Cardiac muscle cell (in vitro differentiated cells and primary cell): ENCODE measurements at regions not wholly inside any gene's neighbourhood (a gene's known extent, or its start where the extent isn't known, plus 50 kb on each side); places are given as distances from the start of the nearest gene placed in this dataset.

Experiments used
- DNase-seq, 2 donors: peaks; one replicate each; pipeline versions ENCODE4 v3.0.0 to v3.0.0-alpha.2; 2010 to 2017; ENCODE audit warnings: low read depth in 1 of 2, low spot score in 1 of 2
- H3K27ac ChIP-seq: fragments of 200-600 bp; sonication (generic); 2 replicates; pipeline ENCODE4 v1.5.1; 2016
- H3K27me3 ChIP-seq: fragments of 200-600 bp; sonication (generic); 2 replicates; pipeline ENCODE4 v1.6.0; 2016; ENCODE audit warnings: control low read depth
- H3K36me3 ChIP-seq: fragments of 200-600 bp; sonication (generic); 2 replicates; pipeline ENCODE4 v1.5.1; 2016; ENCODE audit warnings: control low read depth
- H3K4me1 ChIP-seq: fragments of 200-600 bp; sonication (generic); 2 replicates; pipeline ENCODE4 v1.8.1; 2017; ENCODE audit warnings: low read depth, mild to moderate bottlenecking, mixed run types
- H3K4me3 ChIP-seq: fragments of 200-600 bp; sonication (generic); 2 replicates; pipeline ENCODE4 v1.5.1; 2016; ENCODE audit warnings: mild to moderate bottlenecking
- H3K9me3 ChIP-seq: fragments of 200-600 bp; sonication (generic); 2 replicates; pipeline ENCODE4 v1.5.1; 2017; ENCODE audit warnings: low read depth, mild to moderate bottlenecking, control low read depth
- TF ChIP-seq, protein P1 (sequence below): IDR thresholded peaks from 2 replicates; pipeline ENCODE4 v1.5.1; 2012; ENCODE audit warnings: low read depth, mild to moderate bottlenecking, low read length

DNA sequence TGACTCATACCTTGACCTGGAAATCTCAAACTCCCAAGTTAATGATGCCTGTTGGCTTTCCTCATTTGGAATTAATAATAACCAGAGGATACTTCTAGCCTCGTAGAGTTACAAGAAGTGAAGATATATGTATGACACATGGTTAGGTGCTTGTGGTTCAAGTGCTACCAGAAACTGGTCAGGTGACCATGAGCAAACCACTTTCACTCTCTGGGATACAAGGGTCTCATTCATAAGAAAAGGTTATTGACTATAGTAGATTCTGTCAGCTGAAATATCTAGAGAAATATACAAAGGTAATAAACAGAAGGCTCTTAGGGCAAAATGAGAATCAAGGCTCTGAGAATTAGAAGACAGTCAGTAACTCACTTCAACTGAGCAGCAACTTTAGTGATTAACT is 233.3 kb downstream of the KCNA4 start:
- Histone ChIP-seq H3K36me3 (no peaks in the 10 kb centered on the region), H3K27me3 (no peaks in the 10 kb centered on the region), H3K4me1 (peaks cover 7% of the 10 kb centered on the region), H3K4me3 (no peak overlapping the region), H3K9me3 (no peaks in the 10 kb centered on the region), H3K27ac (no peak overlapping the region)
- no peak for DNase-seq
- TF ChIP-seq, protein P1, sequence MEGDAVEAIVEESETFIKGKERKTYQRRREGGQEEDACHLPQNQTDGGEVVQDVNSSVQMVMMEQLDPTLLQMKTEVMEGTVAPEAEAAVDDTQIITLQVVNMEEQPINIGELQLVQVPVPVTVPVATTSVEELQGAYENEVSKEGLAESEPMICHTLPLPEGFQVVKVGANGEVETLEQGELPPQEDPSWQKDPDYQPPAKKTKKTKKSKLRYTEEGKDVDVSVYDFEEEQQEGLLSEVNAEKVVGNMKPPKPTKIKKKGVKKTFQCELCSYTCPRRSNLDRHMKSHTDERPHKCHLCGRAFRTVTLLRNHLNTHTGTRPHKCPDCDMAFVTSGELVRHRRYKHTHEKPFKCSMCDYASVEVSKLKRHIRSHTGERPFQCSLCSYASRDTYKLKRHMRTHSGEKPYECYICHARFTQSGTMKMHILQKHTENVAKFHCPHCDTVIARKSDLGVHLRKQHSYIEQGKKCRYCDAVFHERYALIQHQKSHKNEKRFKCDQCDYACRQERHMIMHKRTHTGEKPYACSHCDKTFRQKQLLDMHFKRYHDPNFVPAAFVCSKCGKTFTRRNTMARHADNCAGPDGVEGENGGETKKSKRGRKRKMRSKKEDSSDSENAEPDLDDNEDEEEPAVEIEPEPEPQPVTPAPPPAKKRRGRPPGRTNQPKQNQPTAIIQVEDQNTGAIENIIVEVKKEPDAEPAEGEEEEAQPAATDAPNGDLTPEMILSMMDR = no peak

DNA sequence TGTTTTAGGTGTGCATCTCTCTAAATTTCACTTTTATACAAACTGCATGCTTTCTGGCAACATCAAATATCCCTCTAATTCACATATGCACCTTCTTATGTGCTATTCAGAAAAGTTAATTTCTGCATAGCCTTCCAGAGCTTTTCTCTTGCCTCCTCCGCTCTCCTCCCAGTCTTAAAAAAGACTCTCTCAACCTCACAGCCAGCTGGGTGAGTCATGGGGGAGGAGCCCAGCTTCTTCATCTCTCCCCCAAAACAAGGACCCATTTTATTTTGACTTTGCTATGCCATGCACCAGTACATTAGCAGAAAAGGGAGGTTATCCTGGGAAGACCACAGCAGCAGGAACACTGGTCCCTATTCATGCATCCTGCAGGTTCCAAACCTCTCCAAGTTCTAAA is 234.4 kb downstream of the KCNA4 start:
- no peaks in the 10 kb centered on the region for H3K9me3 ChIP-seq
- no peak for DNase-seq
- TF ChIP-seq, protein P1 = no peak

DNA sequence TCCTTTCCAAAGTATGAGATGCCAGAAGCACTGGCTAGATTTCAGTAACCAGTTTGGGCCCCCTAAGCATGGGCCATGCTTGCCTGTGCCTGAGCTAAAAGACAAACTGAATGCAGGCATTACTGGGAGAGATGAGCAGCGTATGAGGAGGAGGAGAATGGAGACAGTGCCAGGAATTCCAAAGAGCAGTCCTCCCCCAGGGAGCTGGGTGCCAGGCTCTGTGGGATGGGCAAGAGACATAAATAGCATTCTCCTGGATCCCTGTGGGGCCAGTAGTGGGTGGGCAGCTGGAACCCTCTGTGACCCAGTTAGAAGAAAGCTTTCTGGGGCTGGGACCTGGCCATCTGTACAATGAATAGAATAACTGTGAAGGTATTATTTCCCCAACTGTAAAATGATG is 235.6 kb downstream of the KCNA4 start:
- H3K27ac ChIP-seq = no peak overlapping the region
- DNase-seq = peak in 1 of 2 donors; percentile 34
- H3K9me3 ChIP-seq = no peaks in the 10 kb centered on the region

More for the DNA sequence above, 234.4 kb downstream of the KCNA4 start:
- Histone ChIP-seq H3K36me3 (no peaks in the 10 kb centered on the region), H3K27ac (no peak overlapping the region), H3K4me3 (no peak overlapping the region), H3K4me1 (peaks cover 7% of the 10 kb centered on the region), H3K27me3 (no peaks in the 10 kb centered on the region)

DNA sequence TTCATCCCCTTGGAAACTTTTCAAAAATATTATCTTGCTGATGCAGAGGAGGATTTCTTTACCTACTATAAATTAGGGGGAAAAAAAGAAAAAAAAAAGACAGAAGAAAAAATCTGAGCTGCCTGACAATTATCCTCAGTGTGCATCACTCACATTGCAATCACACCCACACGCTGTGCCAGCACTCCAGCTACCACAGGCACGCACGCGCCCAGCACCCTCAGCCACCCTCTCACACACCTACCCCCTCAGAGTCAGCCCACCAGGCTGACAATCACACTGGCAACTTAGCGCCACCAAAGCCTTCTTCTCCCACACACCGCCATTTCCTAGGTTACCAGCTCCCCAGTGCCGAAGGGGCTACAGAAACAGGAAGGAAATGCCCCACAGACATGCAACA is 236.1 kb downstream of the KCNA4 start:
- Histone ChIP-seq H3K27ac (no peak overlapping the region), H3K4me1 (no peaks in the 10 kb centered on the region), H3K27me3 (no peaks in the 10 kb centered on the region), H3K9me3 (no peaks in the 10 kb centered on the region), H3K36me3 (no peaks in the 10 kb centered on the region), H3K4me3 (no peak overlapping the region)
- TF ChIP-seq, protein P1 = no peak
- DNase-seq = no peak

More for the DNA sequence above, 235.6 kb downstream of the KCNA4 start:
- peaks cover 3% of the 10 kb centered on the region for H3K4me1 ChIP-seq
- TF ChIP-seq, protein P1 = no peak
- H3K27me3 ChIP-seq = no peaks in the 10 kb centered on the region
- no peak overlapping the region for H3K4me3 ChIP-seq
- no peaks in the 10 kb centered on the region for H3K36me3 ChIP-seq

DNA sequence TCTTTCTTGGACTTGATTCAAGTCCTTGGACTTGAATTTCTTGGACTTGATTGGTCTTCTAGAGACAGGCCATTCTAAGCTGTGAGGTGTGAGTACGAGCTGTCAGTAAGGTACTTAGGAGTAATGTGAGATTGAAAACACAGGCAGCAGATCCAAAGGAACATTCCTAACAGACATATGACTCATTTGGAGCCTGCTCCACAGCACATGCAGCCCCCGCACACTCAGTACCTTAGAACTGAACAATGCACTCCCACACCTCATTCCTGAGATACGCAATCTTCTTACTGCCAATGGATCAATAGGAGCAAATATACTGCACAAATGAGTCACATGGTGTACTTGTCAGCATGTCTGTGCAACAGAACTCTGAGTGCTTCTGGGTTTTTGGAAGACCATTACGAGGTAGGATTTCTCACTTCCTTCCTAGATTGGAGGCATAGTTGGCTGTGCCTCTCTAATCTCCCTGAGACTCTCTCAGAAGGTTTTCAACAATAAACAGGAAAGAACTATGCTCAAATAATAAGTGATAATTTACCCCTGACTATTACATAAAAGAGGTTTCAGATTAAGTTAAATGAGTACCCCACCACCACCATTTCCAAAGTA is 243.1 kb downstream of the KCNA4 start:
- Histone ChIP-seq H3K27me3 (no peaks in the 10 kb centered on the region), H3K27ac (peak overlapping the region; percentile 83), H3K4me3 (no peak overlapping the region), H3K9me3 (no peaks in the 10 kb centered on the region), H3K4me1 (peaks cover 19% of the 10 kb centered on the region), H3K36me3 (no peaks in the 10 kb centered on the region)
- TF ChIP-seq, protein P1 = no peak
- peak; percentile 92 to 93 for DNase-seq
